ENCODE measurements at regions not wholly inside any gene's neighbourhood (a gene's known extent, or its start where the extent isn't known, plus 50 kb on each side); places are given as distances from the start of the nearest gene placed in this dataset.
"Not testable (repeated sequence)": the region's sequence is repeated elsewhere in the genome, so short reads cannot be mapped to it uniquely, and the experiment has no call there.

DNA sequence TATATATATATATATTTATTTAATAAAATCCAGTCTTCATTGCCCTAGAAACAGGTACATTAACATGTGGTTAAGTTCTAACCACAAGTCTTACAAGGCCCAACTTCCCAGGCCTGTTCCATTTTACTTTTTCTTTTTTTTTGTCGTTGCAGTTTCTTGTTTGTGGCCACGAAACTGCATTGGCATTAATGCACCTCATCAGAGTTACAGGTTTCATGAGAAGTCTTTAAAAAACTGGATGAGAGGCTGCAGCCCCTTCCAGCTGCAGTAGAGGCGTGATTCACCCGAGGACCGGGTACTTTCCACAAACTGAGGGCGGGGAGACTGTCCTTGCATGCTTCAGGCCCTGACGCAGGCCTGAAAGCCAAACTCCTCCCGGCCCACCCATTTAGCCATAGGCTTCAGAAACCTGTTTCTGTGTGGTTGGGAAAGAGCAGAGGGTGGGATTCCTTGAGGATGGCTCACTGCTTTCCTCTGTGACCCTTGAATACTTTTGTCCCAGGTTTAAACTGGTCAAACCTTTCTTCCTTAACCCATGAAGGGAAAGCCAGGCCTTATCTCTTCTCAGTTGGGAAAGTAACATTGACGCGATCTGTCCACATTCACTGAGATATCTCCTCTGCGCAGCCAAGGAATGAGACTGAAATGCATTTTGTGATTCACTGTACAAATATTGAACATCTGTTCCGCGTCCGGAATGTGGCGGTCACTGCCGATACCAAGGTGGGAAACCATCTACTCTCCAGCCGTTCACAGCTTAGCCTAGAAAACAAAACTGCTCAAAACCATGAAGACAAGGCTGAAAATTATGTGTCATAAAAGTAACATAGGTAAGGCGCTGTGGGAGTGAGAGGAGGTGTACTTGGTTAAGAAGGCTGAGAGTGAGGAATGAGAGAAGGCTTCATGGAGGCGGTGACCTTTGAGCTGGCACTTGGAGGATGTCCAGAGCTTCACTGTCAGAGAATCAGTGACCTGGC lies 311.7 kb downstream of the GATA3 start:
- DNase-seq (ENCODE audit: extremely low spot score in 2 of 2) = no peak
- H3K4me3 ChIP-seq = no peak overlapping the region
- H3K9me3 ChIP-seq = no peaks in the 10 kb centered on the region
- TF ChIP-seq, protein P1, sequence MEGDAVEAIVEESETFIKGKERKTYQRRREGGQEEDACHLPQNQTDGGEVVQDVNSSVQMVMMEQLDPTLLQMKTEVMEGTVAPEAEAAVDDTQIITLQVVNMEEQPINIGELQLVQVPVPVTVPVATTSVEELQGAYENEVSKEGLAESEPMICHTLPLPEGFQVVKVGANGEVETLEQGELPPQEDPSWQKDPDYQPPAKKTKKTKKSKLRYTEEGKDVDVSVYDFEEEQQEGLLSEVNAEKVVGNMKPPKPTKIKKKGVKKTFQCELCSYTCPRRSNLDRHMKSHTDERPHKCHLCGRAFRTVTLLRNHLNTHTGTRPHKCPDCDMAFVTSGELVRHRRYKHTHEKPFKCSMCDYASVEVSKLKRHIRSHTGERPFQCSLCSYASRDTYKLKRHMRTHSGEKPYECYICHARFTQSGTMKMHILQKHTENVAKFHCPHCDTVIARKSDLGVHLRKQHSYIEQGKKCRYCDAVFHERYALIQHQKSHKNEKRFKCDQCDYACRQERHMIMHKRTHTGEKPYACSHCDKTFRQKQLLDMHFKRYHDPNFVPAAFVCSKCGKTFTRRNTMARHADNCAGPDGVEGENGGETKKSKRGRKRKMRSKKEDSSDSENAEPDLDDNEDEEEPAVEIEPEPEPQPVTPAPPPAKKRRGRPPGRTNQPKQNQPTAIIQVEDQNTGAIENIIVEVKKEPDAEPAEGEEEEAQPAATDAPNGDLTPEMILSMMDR (IDR thresholded peaks at IDR 0.05) = no peak
- TF ChIP-seq POLR2AphosphoS5 (IDR thresholded peaks at IDR 0.05; ENCODE audit: insufficient read depth in 1 of 2, low read depth in 1 of 2) (no peak), POLR2A (IDR thresholded peaks at IDR 0.05) (no peak)
- no peaks in the 10 kb centered on the region for H3K36me3 ChIP-seq
- H3K4me1 ChIP-seq = no peaks in the 10 kb centered on the region
- intact Hi-C loops (cut with DNase I) = no loop called here
- no peak overlapping the region for H3K27ac ChIP-seq
- H3K27me3 ChIP-seq = no peaks in the 10 kb centered on the region

DNA sequence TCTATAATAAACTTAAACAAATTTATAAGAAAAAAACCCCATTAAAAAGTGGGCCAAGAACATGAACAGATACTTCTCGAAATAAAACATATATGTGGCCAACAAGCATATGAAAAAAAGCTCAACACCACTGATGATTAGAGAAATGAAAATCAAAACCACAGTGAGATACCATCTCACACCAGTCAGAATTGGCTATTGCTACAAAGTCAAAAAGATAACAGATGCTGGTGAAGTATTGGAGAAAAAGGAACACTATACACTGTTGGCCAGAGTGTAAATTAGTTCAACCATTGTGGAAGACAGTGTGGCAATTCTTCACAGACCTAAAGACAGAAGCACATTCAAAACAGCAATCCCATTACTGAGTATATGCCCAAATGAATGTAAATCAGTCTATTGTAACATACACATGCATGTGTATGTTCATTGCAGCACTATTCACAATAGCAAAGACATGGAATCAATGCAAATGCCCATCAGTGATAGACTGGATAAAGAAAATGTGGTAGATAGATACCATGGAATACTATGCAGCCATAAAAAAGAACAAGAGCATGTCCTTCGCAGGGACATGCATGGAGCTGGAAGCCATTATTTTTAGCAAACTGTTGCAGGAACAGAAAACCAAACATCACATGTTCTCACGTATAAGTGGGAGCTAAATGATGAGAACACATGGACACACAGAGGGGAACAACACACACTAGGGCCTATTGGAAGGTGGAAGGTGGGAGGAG lies 313.4 kb downstream of the GATA3 start:
- H3K36me3 ChIP-seq; DNase-seq (ENCODE audit: extremely low spot score in 2 of 2); H3K27me3 ChIP-seq; intact Hi-C loops (cut with DNase I); H3K4me1 ChIP-seq; H3K4me3 ChIP-seq; H3K9me3 ChIP-seq; H3K27ac ChIP-seq: not testable (repeated sequence)

DNA sequence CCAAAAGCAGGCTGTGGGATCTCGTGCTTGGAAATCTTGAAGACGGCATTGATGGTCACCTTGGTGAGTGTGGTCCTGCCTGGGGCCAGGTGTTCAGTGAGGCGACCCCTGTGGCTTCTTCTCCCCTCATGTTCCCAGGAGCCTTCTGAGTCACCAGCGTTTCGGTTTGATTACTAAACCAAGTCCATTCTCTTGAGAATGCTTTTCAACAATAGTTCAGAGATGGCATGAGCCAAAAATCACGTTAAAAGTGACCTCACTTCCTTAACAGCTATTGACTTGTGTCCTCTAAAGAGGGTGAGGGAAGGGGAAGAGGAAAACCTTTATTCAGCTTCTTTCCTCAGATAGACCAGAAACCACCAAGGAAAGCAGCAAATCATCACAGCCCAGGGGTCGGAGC lies 315.2 kb downstream of the GATA3 start:
- Histone ChIP-seq H3K27ac (no peak overlapping the region), H3K4me1 (no peaks in the 10 kb centered on the region), H3K4me3 (no peak overlapping the region), H3K36me3 (no peaks in the 10 kb centered on the region), H3K27me3 (no peaks in the 10 kb centered on the region), H3K9me3 (no peaks in the 10 kb centered on the region)
- intact Hi-C loops (cut with DNase I) = no loop called here
- TF ChIP-seq POLR2A (IDR thresholded peaks at IDR 0.05) (no peak), POLR2AphosphoS5 (IDR thresholded peaks at IDR 0.05; ENCODE audit: insufficient read depth in 1 of 2, low read depth in 1 of 2) (no peak)
- TF ChIP-seq, protein P1 (IDR thresholded peaks at IDR 0.05) = no peak
- no peak for DNase-seq (ENCODE audit: extremely low spot score in 2 of 2)

DNA sequence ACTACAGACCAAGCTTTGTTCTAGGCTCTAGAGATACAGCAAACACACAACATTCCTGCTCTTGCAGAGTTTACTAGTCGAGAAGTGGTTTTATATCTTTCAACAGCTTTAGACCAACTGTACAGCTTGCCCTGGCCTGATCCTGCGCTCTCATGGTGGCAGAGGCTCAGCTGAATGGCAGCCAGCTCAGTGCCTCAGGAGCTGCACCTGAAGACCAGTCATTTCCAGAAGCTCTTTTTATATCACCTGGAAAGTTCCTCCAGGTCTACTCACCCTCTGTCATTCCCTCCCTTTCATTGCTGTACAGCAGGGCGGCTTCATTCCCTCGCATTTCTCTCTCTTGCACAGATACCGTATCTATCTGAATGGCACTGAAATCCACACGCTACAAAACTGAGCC lies 319.8 kb downstream of the GATA3 start:
- Histone ChIP-seq H3K27ac (no peak overlapping the region), H3K4me3 (no peak overlapping the region), H3K36me3 (no peaks in the 10 kb centered on the region), H3K4me1 (no peaks in the 10 kb centered on the region), H3K27me3 (no peaks in the 10 kb centered on the region), H3K9me3 (no peaks in the 10 kb centered on the region)
- TF ChIP-seq POLR2AphosphoS5 (IDR thresholded peaks at IDR 0.05; ENCODE audit: insufficient read depth in 1 of 2, low read depth in 1 of 2) = no peak
- TF ChIP-seq POLR2A (IDR thresholded peaks at IDR 0.05) = no peak
- TF ChIP-seq, protein P1 (IDR thresholded peaks at IDR 0.05) = no peak
- intact Hi-C loops (cut with DNase I) = no loop called here
- no peak for DNase-seq (ENCODE audit: extremely low spot score in 2 of 2)

DNA sequence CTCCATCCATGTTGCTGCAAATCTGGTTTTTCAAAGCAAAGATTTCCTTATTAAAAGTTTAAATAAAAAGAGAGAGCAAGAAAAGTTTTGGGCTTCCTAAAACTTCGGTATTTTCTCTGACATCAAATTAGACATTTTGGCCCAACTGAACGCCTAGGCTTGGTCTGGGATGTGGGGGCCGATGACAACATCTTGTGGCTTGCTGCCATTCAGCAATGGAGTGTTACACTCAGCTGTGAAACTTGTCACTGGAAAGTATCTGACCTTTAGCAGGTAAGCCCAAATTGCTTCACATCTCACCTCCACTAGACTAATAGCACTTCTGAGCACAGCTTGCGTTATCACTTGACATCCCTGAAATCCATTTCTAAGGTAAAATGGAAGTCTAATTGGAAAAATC lies 320.6 kb downstream of the GATA3 start:
- Histone ChIP-seq H3K4me3 (no peak overlapping the region), H3K36me3 (no peaks in the 10 kb centered on the region), H3K4me1 (no peaks in the 10 kb centered on the region), H3K27ac (no peak overlapping the region), H3K9me3 (no peaks in the 10 kb centered on the region), H3K27me3 (no peaks in the 10 kb centered on the region)
- DNase-seq (ENCODE audit: extremely low spot score in 2 of 2) = no peak
- intact Hi-C loops (cut with DNase I) = no loop called here
- TF ChIP-seq, protein P1 (IDR thresholded peaks at IDR 0.05) = no peak
- TF ChIP-seq POLR2A (IDR thresholded peaks at IDR 0.05) = no peak
- TF ChIP-seq POLR2AphosphoS5 (IDR thresholded peaks at IDR 0.05; ENCODE audit: insufficient read depth in 1 of 2, low read depth in 1 of 2) = no peak
